Liver (tissue), 8 donors: ENCODE measurements at regions not wholly inside any gene's neighbourhood (a gene's known extent, or its start where the extent isn't known, plus 50 kb on each side); places are given as distances from the start of the nearest gene placed in this dataset.

ENCODE experiments used
- DNase-seq: peaks from one replicate; pipeline ENCODE4 v3.0.0-alpha.2; 2017; ENCODE audit warnings: low spot score
- H3K27ac ChIP-seq, 2 donors: one replicate each; pipeline ENCODE4 v1.7.0; 2013; ENCODE audit warnings: inconsistent platforms in 2 of 2, low read length in 2 of 2, control low read depth in 1 of 2, low read depth in 1 of 2, mild to moderate bottlenecking in 1 of 2
- H3K27me3 ChIP-seq, 4 donors: one replicate each; pipeline versions ENCODE4 v1.6.1 to v1.7.0; 2013; ENCODE audit warnings: low read length in 3 of 4, inconsistent platforms in 1 of 4, mild to moderate bottlenecking in 1 of 4, moderate library complexity in 1 of 4; ENCODE audit not compliant: control insufficient read depth in 4 of 4, insufficient read depth in 4 of 4
- H3K36me3 ChIP-seq, 4 donors: one replicate each; pipeline versions ENCODE4 v1.6.1 to v1.7.0; 2013; ENCODE audit warnings: low read length in 3 of 4, mild to moderate bottlenecking in 3 of 4, low read depth in 1 of 4, moderate library complexity in 1 of 4; ENCODE audit not compliant: control insufficient read depth in 4 of 4, insufficient read depth in 3 of 4
- H3K4me1 ChIP-seq, 4 donors: one replicate each; pipeline versions ENCODE4 v1.6.1 to v1.7.0; 2013; ENCODE audit warnings: low read length in 3 of 4, mild to moderate bottlenecking in 3 of 4, moderate library complexity in 1 of 4; ENCODE audit not compliant: control insufficient read depth in 4 of 4, insufficient read depth in 4 of 4
- H3K4me3 ChIP-seq, 3 donors: one replicate each; pipeline versions ENCODE4 v1.6.1 to v1.7.0; 2013; ENCODE audit warnings: low read length in 3 of 3, control low read depth in 1 of 3, low read depth in 1 of 3, mild to moderate bottlenecking in 1 of 3
- H3K9ac ChIP-seq, 2 donors: one replicate each; pipeline ENCODE4 v1.7.0; 2013; ENCODE audit warnings: low read length in 2 of 2, mild to moderate bottlenecking in 2 of 2, moderate library complexity in 2 of 2, control low read depth in 1 of 2, low read depth in 1 of 2
- H3K9me3 ChIP-seq, 4 donors: one replicate each; pipeline versions ENCODE4 v1.6.1 to v1.7.0; 2013; ENCODE audit warnings: low read length in 3 of 4; ENCODE audit not compliant: control insufficient read depth in 4 of 4
- EGR1 ChIP-seq, 2 donors: IDR thresholded peaks; 2 replicates each; pipeline ENCODE4 v1.6.1; 2016 to 2018; ENCODE audit warnings: antibody characterized with exemption in 2 of 2, low read depth in 2 of 2
- FOXA1 ChIP-seq: IDR thresholded peaks from 2 replicates; pipeline ENCODE4 v1.6.1; 2016; ENCODE audit warnings: antibody characterized with exemption
- FOXA2 ChIP-seq: IDR thresholded peaks from 2 replicates; pipeline ENCODE4 v1.6.1; 2016; ENCODE audit warnings: antibody characterized with exemption
- HNF4A ChIP-seq, 2 donors: conservative IDR thresholded peaks; 2 replicates each; pipeline ENCODE4 v1.6.1; 2016; ENCODE audit warnings: antibody characterized with exemption in 2 of 2, mild to moderate bottlenecking in 2 of 2
- HNF4G ChIP-seq: IDR thresholded peaks from 2 replicates; pipeline ENCODE4 v1.6.1; 2016; ENCODE audit warnings: antibody characterized with exemption
- JUND ChIP-seq, 2 donors: IDR thresholded peaks; 2 replicates each; pipeline ENCODE4 v1.6.1; 2016; ENCODE audit warnings: antibody characterized with exemption in 2 of 2
- NR2F2 ChIP-seq: IDR thresholded peaks from 2 replicates; pipeline ENCODE4 v1.6.1; 2016; ENCODE audit warnings: antibody characterized with exemption
- RAD21 ChIP-seq, 2 donors: IDR thresholded peaks; 2 replicates each; pipeline ENCODE4 v1.6.1; 2016; ENCODE audit warnings: antibody characterized with exemption in 2 of 2, mild to moderate bottlenecking in 2 of 2
- RXRA ChIP-seq, 2 donors: IDR thresholded peaks; 2 replicates each; pipeline ENCODE4 v1.6.1; 2017 to 2018; ENCODE audit warnings: antibody characterized with exemption in 2 of 2, mild to moderate bottlenecking in 1 of 2
- SP1 ChIP-seq: IDR thresholded peaks from 2 replicates; pipeline ENCODE4 v1.6.1; 2018; ENCODE audit warnings: antibody characterized with exemption, mild to moderate bottlenecking
- TAF1 ChIP-seq: conservative IDR thresholded peaks from 2 replicates; pipeline ENCODE4 v1.6.1; 2016; ENCODE audit warnings: antibody characterized with exemption, mild to moderate bottlenecking
- YY1 ChIP-seq: IDR thresholded peaks from 2 replicates; pipeline ENCODE4 v1.6.1; 2016; ENCODE audit warnings: antibody characterized with exemption, mild to moderate bottlenecking
- WGBS: extraction: QIAGEN DNeasy Blood & Tissue Kit; methylation state at CpG from one replicate; pipeline ENCODE4 v1.1.7; 2013; 5-methylcytosine and 5-hydroxymethylcytosine counted together
- TF ChIP-seq, protein P1 (sequence below): IDR thresholded peaks from 2 replicates; pipeline ENCODE4 v1.6.1; 2016; ENCODE audit warnings: antibody characterized with exemption
- TF ChIP-seq, protein P2 (sequence below): IDR thresholded peaks from 2 replicates; pipeline ENCODE4 v1.6.1; 2016; ENCODE audit warnings: antibody characterized with exemption
- TF ChIP-seq, protein P3 (sequence below): fragments of 150-350 bp; IDR thresholded peaks from 2 replicates; pipeline ENCODE4 v1.5.1; 2017; ENCODE audit warnings: improper control_type of control experiment, low read depth, low read length; ENCODE audit not compliant: missing input control
- TF ChIP-seq, protein P4 (sequence below): IDR thresholded peaks from 2 replicates; pipeline ENCODE4 v1.6.1; 2016; ENCODE audit warnings: antibody characterized with exemption
- donor health status: healthy.
- donor health status: healthy.
- donor health status: healthy.
- donor health status: healthy.
- donor health status: healthy.

DNA sequence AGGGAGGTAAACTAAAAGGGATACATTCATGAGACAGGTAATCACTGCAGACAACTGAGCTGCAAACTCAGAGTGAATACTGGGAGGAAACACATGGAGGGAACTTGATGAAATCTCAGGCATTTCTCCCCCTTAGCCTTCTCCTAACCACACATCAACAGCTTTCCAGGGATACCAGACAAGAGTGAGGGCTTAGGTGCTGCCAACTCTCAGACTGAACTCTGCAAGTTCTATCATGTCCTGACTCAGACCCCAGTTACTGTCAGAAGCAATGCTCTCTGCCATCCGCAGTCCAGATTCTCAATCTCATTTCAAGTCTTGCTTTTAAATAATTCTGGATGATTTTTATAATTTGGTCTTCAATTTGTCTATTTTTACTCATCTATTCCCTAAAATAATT lies 267.3 kb downstream of the LTN1 start:
- WGBS: 97% methylated on average over 1 of the region's 1 CpG
- Histone ChIP-seq H3K36me3 (no peaks in the 10 kb centered on the region), H3K27me3 (no peaks in the 10 kb centered on the region), H3K9me3 (no peaks in the 10 kb centered on the region), H3K9ac (no peak overlapping the region), H3K27ac (no peak overlapping the region), H3K4me3 (no peak overlapping the region), H3K4me1 (no peaks in the 10 kb centered on the region)
- DNase-seq: no peak
- TF ChIP-seq RAD21 (IDR thresholded peaks at IDR 0.05): no peak
- TF ChIP-seq RXRA (IDR thresholded peaks at IDR 0.05): no peak
- TF ChIP-seq TAF1: no peak
- no peak for TF ChIP-seq YY1
- no peak for TF ChIP-seq HNF4A (conservative IDR thresholded peaks at IDR 0.05)
- TF ChIP-seq FOXA2: no peak
- no peak for TF ChIP-seq HNF4G
- TF ChIP-seq, protein P1, sequence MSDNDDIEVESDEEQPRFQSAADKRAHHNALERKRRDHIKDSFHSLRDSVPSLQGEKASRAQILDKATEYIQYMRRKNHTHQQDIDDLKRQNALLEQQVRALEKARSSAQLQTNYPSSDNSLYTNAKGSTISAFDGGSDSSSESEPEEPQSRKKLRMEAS: no peak
- TF ChIP-seq FOXA1: no peak
- TF ChIP-seq, protein P2, sequence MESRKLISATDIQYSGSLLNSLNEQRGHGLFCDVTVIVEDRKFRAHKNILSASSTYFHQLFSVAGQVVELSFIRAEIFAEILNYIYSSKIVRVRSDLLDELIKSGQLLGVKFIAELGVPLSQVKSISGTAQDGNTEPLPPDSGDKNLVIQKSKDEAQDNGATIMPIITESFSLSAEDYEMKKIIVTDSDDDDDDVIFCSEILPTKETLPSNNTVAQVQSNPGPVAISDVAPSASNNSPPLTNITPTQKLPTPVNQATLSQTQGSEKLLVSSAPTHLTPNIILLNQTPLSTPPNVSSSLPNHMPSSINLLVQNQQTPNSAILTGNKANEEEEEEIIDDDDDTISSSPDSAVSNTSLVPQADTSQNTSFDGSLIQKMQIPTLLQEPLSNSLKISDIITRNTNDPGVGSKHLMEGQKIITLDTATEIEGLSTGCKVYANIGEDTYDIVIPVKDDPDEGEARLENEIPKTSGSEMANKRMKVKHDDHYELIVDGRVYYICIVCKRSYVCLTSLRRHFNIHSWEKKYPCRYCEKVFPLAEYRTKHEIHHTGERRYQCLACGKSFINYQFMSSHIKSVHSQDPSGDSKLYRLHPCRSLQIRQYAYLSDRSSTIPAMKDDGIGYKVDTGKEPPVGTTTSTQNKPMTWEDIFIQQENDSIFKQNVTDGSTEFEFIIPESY: no peak
- TF ChIP-seq NR2F2: no peak

DNA sequence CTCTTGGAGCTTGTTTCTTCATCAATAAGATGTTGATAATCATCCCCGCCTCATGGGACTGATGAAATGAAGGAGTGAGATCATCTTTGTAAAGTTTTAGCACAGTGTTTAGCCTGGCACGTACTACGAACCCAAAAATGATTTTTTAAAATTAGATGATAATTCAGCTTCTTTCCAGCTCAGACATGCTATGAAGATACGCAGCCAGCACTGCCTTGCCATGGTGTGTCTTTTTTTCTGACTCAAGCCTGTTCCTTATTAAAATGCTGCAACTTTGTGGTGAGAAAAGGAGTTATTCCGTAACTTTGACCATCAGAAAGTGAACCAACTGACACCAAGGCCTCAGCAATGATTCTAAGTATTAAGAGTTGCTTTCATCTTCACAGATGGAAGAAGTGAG lies 269.0 kb downstream of the LTN1 start:
- no peaks in the 10 kb centered on the region for H3K9me3 ChIP-seq
- H3K36me3 ChIP-seq: no peaks in the 10 kb centered on the region
- no peak overlapping the region for H3K9ac ChIP-seq
- no peak overlapping the region for H3K4me3 ChIP-seq
- H3K27me3 ChIP-seq: no peaks in the 10 kb centered on the region
- no peak for TF ChIP-seq RAD21 (IDR thresholded peaks at IDR 0.05)
- TF ChIP-seq HNF4A (conservative IDR thresholded peaks at IDR 0.05): no peak
- no peak for TF ChIP-seq YY1
- no peak for TF ChIP-seq JUND (IDR thresholded peaks at IDR 0.05)
- TF ChIP-seq FOXA1: no peak
- no peak for TF ChIP-seq NR2F2
- TF ChIP-seq, protein P3, sequence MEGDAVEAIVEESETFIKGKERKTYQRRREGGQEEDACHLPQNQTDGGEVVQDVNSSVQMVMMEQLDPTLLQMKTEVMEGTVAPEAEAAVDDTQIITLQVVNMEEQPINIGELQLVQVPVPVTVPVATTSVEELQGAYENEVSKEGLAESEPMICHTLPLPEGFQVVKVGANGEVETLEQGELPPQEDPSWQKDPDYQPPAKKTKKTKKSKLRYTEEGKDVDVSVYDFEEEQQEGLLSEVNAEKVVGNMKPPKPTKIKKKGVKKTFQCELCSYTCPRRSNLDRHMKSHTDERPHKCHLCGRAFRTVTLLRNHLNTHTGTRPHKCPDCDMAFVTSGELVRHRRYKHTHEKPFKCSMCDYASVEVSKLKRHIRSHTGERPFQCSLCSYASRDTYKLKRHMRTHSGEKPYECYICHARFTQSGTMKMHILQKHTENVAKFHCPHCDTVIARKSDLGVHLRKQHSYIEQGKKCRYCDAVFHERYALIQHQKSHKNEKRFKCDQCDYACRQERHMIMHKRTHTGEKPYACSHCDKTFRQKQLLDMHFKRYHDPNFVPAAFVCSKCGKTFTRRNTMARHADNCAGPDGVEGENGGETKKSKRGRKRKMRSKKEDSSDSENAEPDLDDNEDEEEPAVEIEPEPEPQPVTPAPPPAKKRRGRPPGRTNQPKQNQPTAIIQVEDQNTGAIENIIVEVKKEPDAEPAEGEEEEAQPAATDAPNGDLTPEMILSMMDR: no peak
- no peak overlapping the region for H3K27ac ChIP-seq
- DNase-seq: no peak
- WGBS: 94% methylated on average over 5 of the region's 5 CpGs
- no peaks in the 10 kb centered on the region for H3K4me1 ChIP-seq

DNA sequence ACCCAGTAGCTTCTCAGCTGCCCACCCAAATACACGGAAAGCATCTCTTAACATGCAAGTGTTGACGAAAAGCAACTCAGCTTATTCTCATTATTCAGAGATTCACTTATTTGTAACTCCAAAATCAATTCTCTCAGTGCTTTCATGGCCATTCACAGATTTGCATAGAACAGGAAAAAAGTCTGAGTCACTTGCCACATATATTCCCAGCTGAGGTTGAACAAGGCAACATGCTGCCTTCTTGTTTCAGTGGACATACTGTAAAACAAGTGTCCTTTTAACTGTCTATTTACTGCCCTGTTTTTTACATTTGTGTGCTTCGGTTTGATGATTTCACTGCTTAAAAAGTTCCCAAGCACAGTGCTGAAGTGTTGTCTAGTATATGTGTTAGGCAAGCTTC lies 273.0 kb downstream of the LTN1 start:
- WGBS: 94% methylated on average over 3 of the region's 3 CpGs
- Histone ChIP-seq H3K27ac (no peak overlapping the region), H3K9me3 (no peaks in the 10 kb centered on the region), H3K36me3 (no peaks in the 10 kb centered on the region), H3K9ac (no peak overlapping the region), H3K27me3 (no peaks in the 10 kb centered on the region), H3K4me1 (no peaks in the 10 kb centered on the region), H3K4me3 (no peak overlapping the region)
- DNase-seq: no peak
- TF ChIP-seq RXRA (IDR thresholded peaks at IDR 0.05) (no peak), YY1 (no peak), FOXA2 (no peak), HNF4A (conservative IDR thresholded peaks at IDR 0.05) (no peak), HNF4G (no peak), RAD21 (IDR thresholded peaks at IDR 0.05) (no peak), EGR1 (IDR thresholded peaks at IDR 0.05; ENCODE audit: low read depth in 2 of 2) (no peak), SP1 (no peak), NR2F2 (no peak), JUND (IDR thresholded peaks at IDR 0.05) (no peak), TAF1 (no peak)
- TF ChIP-seq, protein P3: no peak
- TF ChIP-seq, protein P4, sequence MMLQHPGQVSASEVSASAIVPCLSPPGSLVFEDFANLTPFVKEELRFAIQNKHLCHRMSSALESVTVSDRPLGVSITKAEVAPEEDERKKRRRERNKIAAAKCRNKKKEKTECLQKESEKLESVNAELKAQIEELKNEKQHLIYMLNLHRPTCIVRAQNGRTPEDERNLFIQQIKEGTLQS: no peak
- TF ChIP-seq, protein P2: no peak
- TF ChIP-seq, protein P1: no peak
